ENCODE measurements at regions not wholly inside any gene's neighbourhood (a gene's known extent, or its start where the extent isn't known, plus 50 kb on each side); places are given as distances from the start of the nearest gene placed in this dataset.

- Histone ChIP-seq H3K4me3 (ENCODE audit: severe bottlenecking) (no peak overlapping the region), H3K27ac (ENCODE audit: poor library complexity, severe bottlenecking) (no peak overlapping the region), H3K36me3 (ENCODE audit: low read depth) (no peaks in the 10 kb centered on the region), H3K27me3 (ENCODE audit: insufficient read depth, poor library complexity, severe bottlenecking) (peaks cover 3% of the 10 kb centered on the region), H3K4me1 (ENCODE audit: insufficient read depth, poor library complexity, severe bottlenecking) (no peaks in the 10 kb centered on the region), H3K9me3 (ENCODE audit: severe bottlenecking) (no peaks in the 10 kb centered on the region)
- ATAC-seq (ENCODE audit: low read depth) (no peak), DNase-seq (ENCODE audit: low spot score) (no peak)
- no peak for TF ChIP-seq CTCF (IDR thresholded peaks at IDR 0.05; ENCODE audit: poor library complexity, severe bottlenecking)
Observed at GRCh38 chr5:133788121-133788520, 175.8 kb upstream of the FSTL4 start.

DNA sequence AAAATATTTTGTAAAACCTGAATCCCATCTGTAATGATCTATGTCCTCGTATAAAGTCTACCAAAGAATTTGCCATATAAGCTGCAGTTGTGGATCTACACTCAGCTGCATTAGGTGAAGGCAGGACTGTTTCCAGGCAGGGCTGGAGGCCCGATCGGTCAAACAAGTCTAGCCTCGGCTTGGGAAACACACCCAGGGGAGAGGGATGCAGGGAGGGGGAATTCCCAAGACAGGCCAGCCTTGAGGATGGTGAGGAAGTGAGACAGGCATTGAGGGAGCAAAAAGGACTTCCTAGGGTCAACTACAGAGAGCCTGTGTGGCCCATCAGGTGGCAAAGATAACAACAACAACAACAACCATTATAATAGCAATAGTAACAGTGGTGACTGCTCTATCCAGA lies 174.1 kb upstream of the FSTL4 start:
- no peaks in the 10 kb centered on the region for H3K4me1 ChIP-seq (ENCODE audit: insufficient read depth, poor library complexity, severe bottlenecking)
- no peak overlapping the region for H3K4me3 ChIP-seq (ENCODE audit: severe bottlenecking)
- H3K27me3 ChIP-seq (ENCODE audit: insufficient read depth, poor library complexity, severe bottlenecking): peaks cover 3% of the 10 kb centered on the region
- no peak for TF ChIP-seq CTCF (IDR thresholded peaks at IDR 0.05; ENCODE audit: poor library complexity, severe bottlenecking)
- H3K9me3 ChIP-seq (ENCODE audit: severe bottlenecking): no peaks in the 10 kb centered on the region
- DNase-seq (ENCODE audit: low spot score) (no peak), ATAC-seq (ENCODE audit: low read depth) (no peak)
- H3K36me3 ChIP-seq (ENCODE audit: low read depth): no peaks in the 10 kb centered on the region
- no peak overlapping the region for H3K27ac ChIP-seq (ENCODE audit: poor library complexity, severe bottlenecking)

DNA sequence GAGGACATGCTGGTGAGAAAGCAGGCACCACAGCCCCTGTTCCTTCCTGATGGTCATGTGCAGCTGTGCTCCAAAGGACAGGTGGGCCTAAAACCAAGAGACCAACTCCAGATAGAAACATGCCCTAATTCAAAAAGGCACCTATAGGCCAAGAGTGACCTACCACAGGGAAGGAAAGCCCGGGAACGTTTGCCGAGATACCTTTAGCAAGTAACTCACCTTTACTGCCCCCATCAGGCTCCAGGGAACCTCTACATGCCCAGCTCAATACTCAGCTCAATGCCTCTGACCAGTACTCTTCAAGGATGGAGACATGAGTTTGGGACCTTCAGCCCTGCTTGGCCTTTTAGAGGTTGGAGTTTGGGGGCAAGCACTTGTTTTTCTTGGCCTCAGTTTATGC lies 172.8 kb upstream of the FSTL4 start:
- no peaks in the 10 kb centered on the region for H3K27me3 ChIP-seq (ENCODE audit: insufficient read depth, poor library complexity, severe bottlenecking)
- DNase-seq (ENCODE audit: low spot score) (no peak), ATAC-seq (ENCODE audit: low read depth) (no peak)
- H3K4me3 ChIP-seq (ENCODE audit: severe bottlenecking): no peak overlapping the region
- H3K27ac ChIP-seq (ENCODE audit: poor library complexity, severe bottlenecking): no peak overlapping the region
- TF ChIP-seq CTCF (IDR thresholded peaks at IDR 0.05; ENCODE audit: poor library complexity, severe bottlenecking): no peak
- no peaks in the 10 kb centered on the region for H3K9me3 ChIP-seq (ENCODE audit: severe bottlenecking)
- no peaks in the 10 kb centered on the region for H3K4me1 ChIP-seq (ENCODE audit: insufficient read depth, poor library complexity, severe bottlenecking)
- H3K36me3 ChIP-seq (ENCODE audit: low read depth): no peaks in the 10 kb centered on the region

GRCh38 chr5:133783481-133783880 lies 171.1 kb upstream of the FSTL4 start:
- Histone ChIP-seq H3K36me3 (ENCODE audit: low read depth) (no peaks in the 10 kb centered on the region), H3K27ac (ENCODE audit: poor library complexity, severe bottlenecking) (no peak overlapping the region), H3K27me3 (ENCODE audit: insufficient read depth, poor library complexity, severe bottlenecking) (no peaks in the 10 kb centered on the region), H3K4me3 (ENCODE audit: severe bottlenecking) (no peak overlapping the region), H3K9me3 (ENCODE audit: severe bottlenecking) (no peaks in the 10 kb centered on the region), H3K4me1 (ENCODE audit: insufficient read depth, poor library complexity, severe bottlenecking) (no peaks in the 10 kb centered on the region)
- ATAC-seq (ENCODE audit: low read depth) (no peak), DNase-seq (ENCODE audit: low spot score) (no peak)
- TF ChIP-seq CTCF (IDR thresholded peaks at IDR 0.05; ENCODE audit: poor library complexity, severe bottlenecking): no peak

GRCh38 chr5:133782736-133783135 lies 170.4 kb upstream of the FSTL4 start:
- Histone ChIP-seq H3K4me1 (ENCODE audit: insufficient read depth, poor library complexity, severe bottlenecking) (no peaks in the 10 kb centered on the region), H3K27ac (ENCODE audit: poor library complexity, severe bottlenecking) (no peak overlapping the region), H3K36me3 (ENCODE audit: low read depth) (no peaks in the 10 kb centered on the region), H3K9me3 (ENCODE audit: severe bottlenecking) (no peaks in the 10 kb centered on the region), H3K4me3 (ENCODE audit: severe bottlenecking) (no peak overlapping the region), H3K27me3 (ENCODE audit: insufficient read depth, poor library complexity, severe bottlenecking) (no peaks in the 10 kb centered on the region)
- ATAC-seq (ENCODE audit: low read depth) (no peak), DNase-seq (ENCODE audit: low spot score) (no peak)
- TF ChIP-seq CTCF (IDR thresholded peaks at IDR 0.05; ENCODE audit: poor library complexity, severe bottlenecking): no peak

Measured in RWPE2 (cell line).